ENCODE measurements at regions not wholly inside any gene's neighbourhood (a gene's known extent, or its start where the extent isn't known, plus 50 kb on each side); places are given as distances from the start of the nearest gene placed in this dataset.

DNA sequence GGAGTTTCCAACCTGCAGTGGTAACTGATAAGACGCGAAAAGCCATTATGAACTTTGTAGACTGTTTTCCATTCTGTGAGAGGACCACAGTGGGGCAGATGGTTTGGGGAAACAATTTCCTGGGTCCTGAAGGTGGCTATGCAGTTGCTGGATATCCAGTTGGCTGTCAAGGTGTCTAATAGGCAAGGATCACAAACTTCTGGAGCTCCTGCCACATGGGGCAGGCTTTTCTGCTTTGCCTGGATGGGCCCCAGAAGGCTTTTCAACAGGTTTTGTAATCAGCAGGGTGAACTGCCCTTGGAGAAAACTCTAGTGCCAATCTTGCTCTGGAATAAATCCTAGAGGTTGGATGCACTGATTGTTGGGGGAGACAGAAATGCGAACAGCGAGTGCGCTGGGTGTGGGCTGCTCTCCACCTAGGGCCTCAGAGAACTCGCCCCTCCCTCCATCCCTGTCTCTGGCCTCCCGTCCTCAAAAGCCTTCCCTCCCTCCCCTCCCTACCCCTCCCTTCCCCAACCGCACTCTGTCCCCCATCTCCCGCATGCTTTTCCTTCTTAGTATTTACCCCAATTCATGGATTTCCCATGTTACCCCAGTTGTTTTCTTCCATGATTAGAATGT, 210.3 kb upstream of the USP24 start:
- DNase-seq (ENCODE audit: low read depth in 3 of 3, low spot score in 2 of 3) = no peak

- no peak for DNase-seq (ENCODE audit: low read depth in 3 of 3, low spot score in 2 of 3)
Observed at GRCh38 chr1:55423376-55423775, 208.2 kb upstream of the USP24 start.

DNA sequence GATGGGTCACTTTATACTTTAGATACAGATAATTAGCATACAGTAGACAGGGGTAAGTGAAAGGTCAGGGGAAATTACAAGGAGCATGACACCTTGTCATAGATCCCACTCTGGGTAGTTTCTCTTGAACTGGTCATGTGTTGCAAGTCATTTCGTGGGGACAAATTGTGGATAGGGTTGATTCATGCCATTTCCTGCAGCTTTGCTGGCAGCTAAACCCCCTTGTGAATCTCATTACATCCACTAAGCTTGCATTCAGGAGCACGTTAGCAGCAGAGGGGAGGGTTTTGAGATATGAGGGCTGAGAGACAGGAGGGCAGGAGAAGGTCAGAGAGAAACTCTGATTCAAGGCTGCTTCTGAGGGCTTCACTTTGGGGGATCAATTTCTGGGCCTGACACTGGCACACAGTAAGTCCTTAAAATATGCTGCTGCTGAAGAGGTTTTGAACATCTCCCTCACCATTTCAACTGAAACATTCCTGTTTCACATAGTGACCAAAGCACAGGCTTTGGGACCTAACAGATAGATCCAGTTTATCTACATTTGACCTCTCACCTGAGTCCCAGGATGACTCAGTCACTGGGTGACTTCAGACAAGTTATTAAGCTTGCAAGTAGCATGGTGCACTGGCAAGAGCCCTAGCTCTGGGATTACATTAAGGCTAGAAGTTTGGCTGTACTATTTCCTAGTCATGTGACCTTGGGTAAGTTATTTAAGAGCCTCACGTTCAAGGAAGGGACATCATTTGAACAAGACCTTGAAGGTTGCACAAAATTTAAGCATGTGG, 206.0 kb upstream of the USP24 start:
- DNase-seq (ENCODE audit: low read depth in 3 of 3, low spot score in 2 of 3) = no peak

- no peak for DNase-seq (ENCODE audit: low read depth in 3 of 3, low spot score in 2 of 3)
Observed at GRCh38 chr1:55420026-55420425, 204.9 kb upstream of the USP24 start.

GRCh38 chr1:55418208-55419000, 203.2 kb upstream of the USP24 start:
- DNase-seq (ENCODE audit: low read depth in 3 of 3, low spot score in 2 of 3) = no peak

DNA sequence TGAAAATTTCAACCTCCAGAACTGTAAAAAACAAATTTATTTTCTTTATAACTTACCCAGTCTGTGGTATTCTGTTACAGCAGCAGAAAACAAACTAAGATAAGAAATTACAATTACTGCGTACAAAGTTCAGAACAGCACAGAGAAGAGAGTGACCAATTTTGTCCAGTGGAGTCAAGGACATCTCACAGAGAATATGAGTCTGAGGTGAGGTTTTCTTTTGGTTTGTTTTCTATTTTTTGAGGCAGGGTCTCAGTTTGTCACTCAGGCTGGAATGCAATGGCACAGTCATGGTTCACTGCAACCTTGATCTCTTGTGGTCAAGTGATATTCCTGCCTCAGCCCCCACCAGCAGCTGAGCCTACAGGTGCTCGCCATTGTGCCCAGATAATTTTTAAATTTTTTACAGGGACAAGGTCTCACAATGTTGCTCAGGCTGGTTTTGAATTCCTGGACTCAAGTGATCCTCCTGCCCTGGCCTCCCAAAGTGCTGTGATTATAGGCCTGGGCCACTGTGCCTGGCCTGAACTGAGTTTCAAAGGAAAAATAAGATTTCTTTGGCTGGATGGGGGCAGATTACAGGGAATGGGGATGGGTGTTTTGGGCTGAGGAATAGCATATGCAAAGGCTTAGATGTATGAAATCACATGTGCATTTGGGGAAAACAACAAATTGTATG, 201.1 kb upstream of the USP24 start:
- DNase-seq (ENCODE audit: low read depth in 3 of 3, low spot score in 2 of 3) = no peak

DNA sequence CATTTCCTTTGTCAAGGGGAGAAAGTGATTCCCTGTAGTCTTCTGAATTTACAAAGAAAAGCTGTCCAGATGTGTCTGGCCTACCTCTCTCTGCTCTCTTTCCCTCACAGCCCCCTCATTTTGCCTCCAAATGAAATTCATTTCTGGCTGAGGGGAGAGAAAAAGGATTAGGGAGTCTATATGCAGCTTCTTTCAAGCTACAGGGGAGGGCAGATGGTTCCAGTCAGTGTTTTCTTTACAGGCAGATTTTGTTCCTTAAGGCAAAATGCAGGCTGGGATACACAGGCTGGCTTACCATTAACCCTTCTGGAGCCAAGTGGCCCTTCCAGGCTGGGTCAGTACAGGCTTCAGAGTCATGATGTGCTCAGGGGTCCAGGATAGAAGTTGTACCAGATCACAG, 198.1 kb upstream of the USP24 start:
- DNase-seq (ENCODE audit: low read depth in 3 of 3, low spot score in 2 of 3) = no peak

- no peak for DNase-seq (ENCODE audit: low read depth in 3 of 3, low spot score in 2 of 3)
Observed at GRCh38 chr1:55412060-55412459, 196.9 kb upstream of the USP24 start.

- no peak for DNase-seq (ENCODE audit: low read depth in 3 of 3, low spot score in 2 of 3)
Observed at GRCh38 chr1:55402671-55403464, 187.7 kb upstream of the USP24 start.

DNA sequence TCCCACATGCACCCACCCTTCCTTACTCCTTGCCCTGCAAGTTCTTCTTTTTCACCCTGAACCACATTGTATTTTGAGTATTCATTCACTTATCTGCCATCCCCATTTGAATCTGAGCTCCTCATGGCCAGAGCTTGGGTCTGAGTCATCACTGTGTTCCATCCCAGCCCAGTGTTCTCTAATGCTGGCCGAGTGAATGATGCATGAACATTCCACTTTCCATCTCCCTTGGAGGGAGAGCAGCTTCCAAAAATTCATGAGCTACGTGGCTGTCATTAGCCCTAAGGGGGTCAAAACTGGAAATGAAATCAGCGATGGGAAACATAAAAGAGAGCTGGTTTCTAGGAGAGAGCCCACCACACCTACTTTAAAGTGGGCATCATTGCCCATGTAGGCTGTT, 187.0 kb upstream of the USP24 start:
- no peak for DNase-seq (ENCODE audit: low read depth in 3 of 3, low spot score in 2 of 3)

- DNase-seq (ENCODE audit: low read depth in 3 of 3, low spot score in 2 of 3) = no peak
Observed at GRCh38 chr1:55400508-55400907, 185.3 kb upstream of the USP24 start.

DNA sequence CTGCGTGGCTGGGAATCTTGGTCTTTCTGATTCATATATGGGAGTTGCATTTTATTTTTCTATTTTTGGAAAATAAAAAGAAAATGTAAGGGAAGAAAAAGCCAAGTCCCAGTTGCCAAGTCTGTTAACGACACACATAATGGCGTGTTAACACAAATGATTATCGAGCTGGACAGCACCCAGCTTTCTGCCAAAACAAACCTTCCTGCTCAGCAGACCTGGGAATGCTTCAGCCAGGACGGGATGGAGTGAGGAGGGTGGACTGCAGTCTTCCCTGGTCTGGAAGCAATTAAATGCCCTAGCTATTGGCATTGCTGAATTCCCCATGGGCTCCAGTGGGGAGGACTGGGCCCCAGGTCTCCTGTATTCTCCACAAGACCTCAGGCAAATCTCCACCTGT, 184.2 kb upstream of the USP24 start:
- DNase-seq (ENCODE audit: low read depth in 3 of 3, low spot score in 2 of 3) = no peak

- no peak for DNase-seq (ENCODE audit: low read depth in 3 of 3, low spot score in 2 of 3)
Observed at GRCh38 chr1:55396381-55396891, 181.3 kb upstream of the USP24 start.

DNA sequence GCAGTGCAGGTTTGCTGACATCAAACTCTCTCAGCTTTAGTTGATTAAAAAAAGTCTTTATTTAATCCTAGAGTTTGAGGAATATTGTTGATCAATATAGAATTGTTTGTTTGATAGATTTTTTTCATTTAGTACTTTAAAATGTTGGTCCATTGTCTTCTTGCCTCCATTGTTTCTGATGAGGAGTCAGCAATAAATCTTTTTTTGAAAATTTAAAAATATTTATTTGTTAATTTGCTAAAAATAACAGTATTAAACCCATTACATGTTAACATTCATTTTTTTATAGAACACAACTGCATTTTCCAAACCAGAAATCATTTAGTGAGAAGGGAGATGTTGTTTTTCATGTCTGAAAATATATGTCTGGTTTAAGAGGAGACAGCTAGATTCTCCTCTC, 173.8 kb upstream of the USP24 start:
- no peak for DNase-seq (ENCODE audit: low read depth in 3 of 3, low spot score in 2 of 3)

DNA sequence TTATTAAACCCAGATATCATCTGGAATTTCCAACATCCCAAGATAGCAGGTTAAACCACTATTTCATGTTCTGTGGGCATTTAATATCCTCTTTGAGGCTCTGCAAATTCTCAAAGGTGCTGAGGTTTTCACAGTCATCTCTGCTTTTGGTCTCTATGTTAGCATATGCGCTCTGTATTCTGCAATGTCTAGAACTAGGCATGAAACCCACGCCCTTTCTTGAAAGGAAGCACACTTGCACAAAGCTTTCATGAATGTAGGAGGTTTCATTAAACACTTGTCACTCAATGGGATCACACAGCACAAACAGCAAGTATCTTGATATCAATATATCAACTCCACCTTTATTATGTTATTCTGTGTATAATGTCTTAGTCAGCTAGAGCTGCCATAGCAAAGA, 172.0 kb upstream of the USP24 start:
- DNase-seq (ENCODE audit: low read depth in 3 of 3, low spot score in 2 of 3) = no peak

DNA sequence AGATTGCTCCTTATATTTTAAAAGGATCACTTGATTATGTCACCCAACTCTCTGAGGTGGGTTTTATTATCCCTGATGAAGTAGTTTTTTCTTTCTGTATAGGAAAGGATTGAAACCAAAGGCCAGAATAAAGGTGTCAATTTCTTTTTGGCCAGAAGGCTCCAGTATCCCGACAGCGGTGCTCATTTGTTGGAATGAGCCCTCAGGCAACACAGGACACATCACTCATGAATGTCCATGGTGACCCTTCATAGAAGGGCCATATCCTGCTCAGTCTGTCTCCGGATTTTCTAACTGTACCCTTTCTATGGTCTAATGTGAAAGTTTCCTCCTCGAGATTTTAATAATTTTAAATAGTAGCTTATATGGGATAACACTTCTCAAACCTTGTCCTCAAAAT, 171.3 kb upstream of the USP24 start:
- no peak for DNase-seq (ENCODE audit: low read depth in 3 of 3, low spot score in 2 of 3)

DNA sequence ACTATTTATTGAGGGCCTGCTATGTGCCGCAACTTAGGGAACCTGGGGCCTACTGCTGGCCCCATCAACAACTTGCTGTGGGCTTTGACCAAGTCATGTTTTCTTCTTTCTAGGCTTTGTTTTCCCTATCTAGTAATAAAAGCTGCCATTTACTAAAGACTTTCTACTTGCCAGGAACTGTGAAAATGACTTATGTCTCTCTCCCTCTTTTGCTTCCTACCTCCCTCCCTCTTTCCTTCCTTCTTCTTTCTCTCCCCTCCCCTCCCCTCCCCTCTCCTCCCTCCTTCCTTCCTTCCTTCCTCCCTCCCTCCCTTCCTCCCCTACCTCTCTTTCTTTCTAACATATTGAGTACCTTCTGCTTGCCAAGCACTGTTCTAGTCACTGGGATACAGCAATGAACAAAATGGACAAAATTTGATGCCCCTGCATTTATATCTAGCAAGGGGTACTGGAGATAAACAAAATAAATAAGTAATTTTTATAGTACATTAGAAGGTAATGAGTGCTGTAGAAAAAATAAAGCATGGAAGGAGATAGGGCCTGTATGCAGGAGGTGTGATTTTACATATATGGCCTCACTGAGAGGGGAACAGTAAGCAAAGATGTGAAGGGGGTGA, 170.3 kb upstream of the USP24 start:
- DNase-seq (ENCODE audit: low read depth in 3 of 3, low spot score in 2 of 3) = no peak

GRCh38 chr1:55384637-55385036, 169.5 kb upstream of the USP24 start:
- no peak for DNase-seq (ENCODE audit: low read depth in 3 of 3, low spot score in 2 of 3)

DNA sequence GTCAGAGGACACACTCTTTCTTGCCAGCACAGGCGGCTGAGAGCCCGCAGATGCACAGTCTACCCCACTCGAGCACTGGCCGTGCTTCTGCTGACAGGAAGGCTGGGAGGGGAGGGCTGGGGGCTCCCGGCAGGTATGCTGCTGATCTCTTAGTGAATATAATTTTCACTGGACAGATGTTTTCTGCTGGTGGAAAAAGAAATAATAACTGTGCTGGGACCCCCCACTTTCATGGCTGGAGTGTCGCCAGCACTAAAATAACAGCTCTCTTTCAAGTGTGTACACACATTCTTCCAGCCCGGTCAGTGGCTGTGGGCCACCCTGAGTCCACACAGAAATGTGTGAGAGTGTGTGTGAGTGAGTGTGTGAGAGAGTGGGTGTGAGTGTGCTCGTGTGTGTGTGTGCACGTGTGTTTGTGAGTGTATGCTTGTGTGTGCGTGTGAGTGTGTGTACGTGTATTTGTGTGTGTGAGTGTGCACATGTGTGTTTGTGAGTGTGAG, 167.7 kb upstream of the USP24 start:
- no peak for DNase-seq (ENCODE audit: low read depth in 3 of 3, low spot score in 2 of 3)

- no peak for DNase-seq (ENCODE audit: low read depth in 3 of 3, low spot score in 2 of 3)
Observed at GRCh38 chr1:55381983-55382382, 166.8 kb upstream of the USP24 start.

Measured in right renal cortex interstitium (tissue), 3 donors.